ENCODE measurements at regions not wholly inside any gene's neighbourhood (a gene's known extent, or its start where the extent isn't known, plus 50 kb on each side); places are given as distances from the start of the nearest gene placed in this dataset.

- no peaks in the 10 kb centered on the region for H3K27me3 ChIP-seq (ENCODE audit: control insufficient read depth, insufficient read depth, low read length)
- H3K27ac ChIP-seq (ENCODE audit: low read length): no peak overlapping the region
- POLR2A ChIA-PET: no interaction called here
- ATAC-seq (no peak), DNase-seq (ENCODE audit: low read depth, low spot score) (no peak)
- no peaks in the 10 kb centered on the region for H3K9me3 ChIP-seq (ENCODE audit: control insufficient read depth, insufficient read depth, low read depth, low read length)
- BruUV-seq (replicated peaks): no TSS peak
- CTCF ChIA-PET: no interaction called here
- no peaks in the 10 kb centered on the region for H3K36me3 ChIP-seq (ENCODE audit: control insufficient read depth, insufficient read depth, low read length)
- H3K4me3 ChIP-seq (ENCODE audit: low read depth in 2 of 2, low read length in 2 of 2): no peak overlapping the region
- H3K4me1 ChIP-seq (ENCODE audit: control insufficient read depth, insufficient read depth, low read length): no peaks in the 10 kb centered on the region
- TF ChIP-seq CTCF (IDR thresholded peaks at IDR 0.05) (no peak), REST (IDR thresholded peaks at IDR 0.05; ENCODE audit: insufficient read depth in 1 of 2, low read depth in 2 of 2, low read length in 1 of 2) (no peak), TCF7L2 (IDR thresholded peaks at IDR 0.05; ENCODE audit: low read depth, low read length) (no peak), SIN3A (IDR thresholded peaks at IDR 0.05; ENCODE audit: borderline replicate concordance, insufficient read depth, low read depth, low read length) (no peak), POLR2AphosphoS5 (IDR thresholded peaks at IDR 0.05; ENCODE audit: low read depth, low read length) (no peak)
- intact Hi-C loops (cut with micrococcal nuclease; ENCODE audit: unreplicated experiment) (no loop called here), in situ Hi-C loops (cut with HindIII; ENCODE audit: low pct_unique_long_range_greater_than_20kb, low sequenced_read_pairs) (no loop called here)
Measured at GRCh38 chr6:8525370-8525769, 90.0 kb upstream of the SLC35B3 start.

GRCh38 chr6:8513174-8513573 lies 77.8 kb upstream of the SLC35B3 start:
- POLR2A ChIA-PET: no interaction called here

GRCh38 chr6:8507286-8507685 lies 71.9 kb upstream of the SLC35B3 start:
- CTCF ChIA-PET: no interaction called here
- intact Hi-C loops (cut with micrococcal nuclease; ENCODE audit: unreplicated experiment): no loop called here
- BruUV-seq (replicated peaks): no TSS peak
- no peak overlapping the region for H3K4me3 ChIP-seq (ENCODE audit: low read depth in 2 of 2, low read length in 2 of 2)
- in situ Hi-C loops (cut with HindIII; ENCODE audit: low pct_unique_long_range_greater_than_20kb, low sequenced_read_pairs): no loop called here
- H3K4me1 ChIP-seq (ENCODE audit: control insufficient read depth, insufficient read depth, low read length): no peaks in the 10 kb centered on the region
- no peak for DNase-seq (ENCODE audit: low read depth, low spot score)
- no peak overlapping the region for H3K27ac ChIP-seq (ENCODE audit: low read length)
- no peak for TF ChIP-seq CTCF (IDR thresholded peaks at IDR 0.05)
- TF ChIP-seq TCF7L2 (IDR thresholded peaks at IDR 0.05; ENCODE audit: low read depth, low read length): no peak
- TF ChIP-seq SIN3A (IDR thresholded peaks at IDR 0.05; ENCODE audit: borderline replicate concordance, insufficient read depth, low read depth, low read length): no peak
- no peak for TF ChIP-seq POLR2AphosphoS5 (IDR thresholded peaks at IDR 0.05; ENCODE audit: low read depth, low read length)
- TF ChIP-seq REST (IDR thresholded peaks at IDR 0.05; ENCODE audit: insufficient read depth in 1 of 2, low read depth in 2 of 2, low read length in 1 of 2): no peak
- H3K36me3 ChIP-seq (ENCODE audit: control insufficient read depth, insufficient read depth, low read length): no peaks in the 10 kb centered on the region
- no peak for ATAC-seq
- H3K9me3 ChIP-seq (ENCODE audit: control insufficient read depth, insufficient read depth, low read depth, low read length): no peaks in the 10 kb centered on the region
- no peaks in the 10 kb centered on the region; the same call in 1 of the 2 replicates for H3K27me3 ChIP-seq (ENCODE audit: control insufficient read depth, insufficient read depth, low read length)
- POLR2A ChIA-PET: no interaction called here

More at GRCh38 chr6:8513174-8513573, 77.8 kb upstream of the SLC35B3 start:
- DNase-seq (ENCODE audit: low read depth, low spot score): no peak
- no peak overlapping the region for H3K27ac ChIP-seq (ENCODE audit: low read length)
- intact Hi-C loops (cut with micrococcal nuclease; ENCODE audit: unreplicated experiment) (no loop called here), in situ Hi-C loops (cut with HindIII; ENCODE audit: low pct_unique_long_range_greater_than_20kb, low sequenced_read_pairs) (no loop called here)
- BruUV-seq (replicated peaks): no TSS peak
- CTCF ChIA-PET: no interaction called here
- no peak for TF ChIP-seq TCF7L2 (IDR thresholded peaks at IDR 0.05; ENCODE audit: low read depth, low read length)
- TF ChIP-seq SIN3A (IDR thresholded peaks at IDR 0.05; ENCODE audit: borderline replicate concordance, insufficient read depth, low read depth, low read length): no peak
- H3K4me1 ChIP-seq (ENCODE audit: control insufficient read depth, insufficient read depth, low read length): no peaks in the 10 kb centered on the region
- H3K27me3 ChIP-seq (ENCODE audit: control insufficient read depth, insufficient read depth, low read length): no peaks in the 10 kb centered on the region
- no peak overlapping the region for H3K4me3 ChIP-seq (ENCODE audit: low read depth in 2 of 2, low read length in 2 of 2)
- no peaks in the 10 kb centered on the region for H3K9me3 ChIP-seq (ENCODE audit: control insufficient read depth, insufficient read depth, low read depth, low read length)
- H3K36me3 ChIP-seq (ENCODE audit: control insufficient read depth, insufficient read depth, low read length): no peaks in the 10 kb centered on the region
- no peak for ATAC-seq

Data from Panc1 (cell line).